ENCODE measurements at regions not wholly inside any gene's neighbourhood (a gene's known extent, or its start where the extent isn't known, plus 50 kb on each side); places are given as distances from the start of the nearest gene placed in this dataset.

DNA sequence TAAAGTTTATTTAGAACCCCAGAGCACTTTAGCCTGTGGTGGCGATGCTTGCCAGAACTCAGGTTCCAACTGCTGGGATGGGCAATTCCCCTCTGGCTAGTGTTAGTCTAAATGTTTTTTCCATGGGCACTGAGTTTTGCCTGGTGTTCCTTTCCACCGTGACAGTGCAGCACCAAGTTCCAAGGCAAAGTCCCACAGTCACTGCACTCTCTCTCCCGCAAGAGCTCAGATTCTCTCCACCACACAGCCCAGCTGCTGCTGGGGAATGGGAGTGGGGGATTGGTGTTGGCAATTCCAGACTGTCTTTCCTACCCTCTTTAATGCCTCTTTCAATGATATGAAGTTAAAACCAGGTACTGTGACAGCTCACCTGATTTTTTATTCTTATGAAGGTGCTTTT, 247.6 kb downstream of the ALDH8A1 start:
- Mint-ChIP-seq H3K27ac (no peak overlapping the region), H3K36me3 (ENCODE audit: low read depth) (peaks cover 2% of the 10 kb centered on the region), H3K27me3 (peaks cover 68% of the 10 kb centered on the region), H3K4me1 (peaks cover 2% of the 10 kb centered on the region), H3K4me3 (no peak overlapping the region)
- ATAC-seq (no peak), DNase-seq (no peak)
- H3K9me3 ChIP-seq (ENCODE audit: control insufficient read depth, low read length, poor library complexity, severe bottlenecking), result no peaks in the 10 kb centered on the region

DNA sequence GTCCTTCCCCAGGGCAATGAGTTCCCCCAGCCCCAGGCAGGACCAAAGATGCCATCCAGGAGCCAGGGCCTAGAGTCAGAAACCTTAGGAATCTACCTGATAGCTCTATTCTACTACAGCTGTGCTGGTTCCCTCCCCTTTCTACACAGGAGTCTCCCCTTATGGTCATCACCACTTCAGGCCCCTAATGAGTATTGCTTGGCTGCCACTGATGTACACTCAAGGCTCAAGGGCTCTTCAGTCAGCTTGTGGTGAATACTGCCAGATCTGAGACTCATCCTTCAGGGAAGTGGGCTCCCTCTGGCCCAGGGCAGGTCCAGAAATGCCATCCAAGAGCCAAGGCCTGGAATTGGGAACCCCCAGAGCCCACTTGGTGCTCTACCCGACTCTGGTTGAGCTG, 248.6 kb downstream of the ALDH8A1 start:
- Mint-ChIP-seq H3K4me1 (no peaks in the 10 kb centered on the region), H3K27ac (no peak overlapping the region), H3K27me3 (peaks cover 63% of the 10 kb centered on the region), H3K36me3 (ENCODE audit: low read depth) (peaks cover 2% of the 10 kb centered on the region), H3K4me3 (no peak overlapping the region)
- DNase-seq (no peak), ATAC-seq (no peak)
- no peaks in the 10 kb centered on the region for H3K9me3 ChIP-seq (ENCODE audit: control insufficient read depth, low read length, poor library complexity, severe bottlenecking)

DNA sequence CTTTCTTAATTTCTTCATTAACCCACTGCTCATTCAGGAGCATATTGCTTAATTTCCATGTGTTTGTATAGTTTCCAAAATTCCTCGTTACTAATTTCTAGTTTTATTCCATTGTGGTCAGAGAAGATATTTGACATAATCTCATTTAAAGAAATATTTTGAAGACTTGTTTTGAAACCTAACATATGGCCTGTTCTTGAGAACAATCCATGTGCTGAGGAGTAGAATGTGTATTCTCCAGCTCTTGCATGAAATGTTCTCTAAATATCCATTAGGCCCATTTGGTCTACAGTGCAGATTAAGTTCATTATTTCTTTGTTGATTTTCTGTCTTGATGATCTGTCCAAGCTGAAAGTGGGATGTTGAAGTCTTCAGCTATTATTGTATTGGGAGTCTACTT, 251.7 kb downstream of the ALDH8A1 start:
- Mint-ChIP-seq H3K4me3 (no peak overlapping the region), H3K36me3 (ENCODE audit: low read depth) (peaks cover 2% of the 10 kb centered on the region), H3K27ac (no peak overlapping the region), H3K27me3 (peaks cover 62% of the 10 kb centered on the region), H3K4me1 (peaks cover 2% of the 10 kb centered on the region)
- DNase-seq, result no peak
- H3K9me3 ChIP-seq (ENCODE audit: control insufficient read depth, low read length, poor library complexity, severe bottlenecking), result no peaks in the 10 kb centered on the region
- no peak for ATAC-seq

GRCh38 chr6:134692008-134692407, 257.9 kb downstream of the ALDH8A1 start:
- H3K9me3 ChIP-seq (ENCODE audit: control insufficient read depth, low read length, poor library complexity, severe bottlenecking), result no peaks in the 10 kb centered on the region
- peaks cover 5% of the 10 kb centered on the region for H3K36me3 Mint-ChIP-seq (ENCODE audit: low read depth)
- no peak overlapping the region for H3K4me3 Mint-ChIP-seq
- no peak for DNase-seq
- H3K4me1 Mint-ChIP-seq, result peaks cover 2% of the 10 kb centered on the region
- peaks cover 48% of the 10 kb centered on the region for H3K27me3 Mint-ChIP-seq
- no peak overlapping the region for H3K27ac Mint-ChIP-seq
- ATAC-seq, result no peak

DNA sequence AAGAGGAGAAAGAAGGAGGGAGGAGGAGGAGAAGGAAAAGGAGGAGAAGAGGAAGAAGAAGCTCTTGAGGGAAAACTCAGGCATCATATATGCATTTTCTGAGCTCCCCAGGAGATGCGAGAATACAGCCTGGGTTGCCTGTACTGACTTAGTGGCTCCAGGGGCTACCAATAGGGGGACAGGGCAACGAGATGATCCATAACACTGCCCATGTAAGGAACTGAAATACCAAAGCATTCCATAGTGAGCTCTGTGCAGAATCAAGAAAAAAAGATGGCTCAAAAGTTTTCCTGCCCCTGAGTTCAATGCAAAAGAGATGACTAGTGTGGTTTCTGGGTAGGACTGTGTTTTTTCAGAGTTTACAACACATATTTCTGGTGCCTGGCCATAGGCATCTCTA, 258.7 kb downstream of the ALDH8A1 start:
- Mint-ChIP-seq H3K27ac (no peak overlapping the region), H3K27me3 (peaks cover 47% of the 10 kb centered on the region), H3K36me3 (ENCODE audit: low read depth) (peaks cover 5% of the 10 kb centered on the region), H3K4me1 (peaks cover 2% of the 10 kb centered on the region), H3K4me3 (no peak overlapping the region)
- ATAC-seq, result no peak
- DNase-seq, result no peak
- H3K9me3 ChIP-seq (ENCODE audit: control insufficient read depth, low read length, poor library complexity, severe bottlenecking), result no peaks in the 10 kb centered on the region

DNA sequence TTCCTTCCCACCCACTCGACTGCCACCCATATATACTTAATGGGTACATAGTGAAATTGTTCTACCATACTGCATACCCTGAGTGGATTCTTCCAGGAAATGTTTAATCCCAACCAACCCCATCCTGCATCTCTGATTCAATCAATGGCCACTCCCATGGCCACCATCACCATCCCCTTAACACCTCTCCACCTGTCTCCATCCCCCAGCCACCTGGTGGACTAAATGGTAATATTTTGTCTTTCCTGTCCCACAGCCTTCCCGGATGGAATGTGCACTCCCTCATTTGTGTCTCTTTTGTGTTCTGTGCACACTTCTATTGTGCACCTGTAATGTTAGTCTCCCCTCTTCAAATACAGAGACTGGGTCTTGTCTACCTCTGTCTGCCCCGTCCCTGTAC, 259.9 kb downstream of the ALDH8A1 start:
- Mint-ChIP-seq H3K36me3 (ENCODE audit: low read depth) (peaks cover 5% of the 10 kb centered on the region), H3K4me1 (peaks cover 2% of the 10 kb centered on the region), H3K4me3 (no peak overlapping the region), H3K27me3 (peaks cover 43% of the 10 kb centered on the region), H3K27ac (no peak overlapping the region)
- H3K9me3 ChIP-seq (ENCODE audit: control insufficient read depth, low read length, poor library complexity, severe bottlenecking), result no peaks in the 10 kb centered on the region
- no peak for DNase-seq
- no peak for ATAC-seq

- H3K4me3 Mint-ChIP-seq, result no peak overlapping the region
- DNase-seq (no peak), ATAC-seq (no peak)
- H3K9me3 ChIP-seq (ENCODE audit: control insufficient read depth, low read length, poor library complexity, severe bottlenecking), result no peaks in the 10 kb centered on the region
- peaks cover 2% of the 10 kb centered on the region for H3K4me1 Mint-ChIP-seq
- H3K36me3 Mint-ChIP-seq (ENCODE audit: low read depth), result peaks cover 6% of the 10 kb centered on the region
- peaks cover 39% of the 10 kb centered on the region for H3K27me3 Mint-ChIP-seq
- H3K27ac Mint-ChIP-seq, result no peak overlapping the region
Measured at GRCh38 chr6:134689641-134690040, 260.3 kb downstream of the ALDH8A1 start.

- peaks cover 6% of the 10 kb centered on the region for H3K36me3 Mint-ChIP-seq (ENCODE audit: low read depth)
- H3K9me3 ChIP-seq (ENCODE audit: control insufficient read depth, low read length, poor library complexity, severe bottlenecking), result no peaks in the 10 kb centered on the region
- peaks cover 34% of the 10 kb centered on the region for H3K27me3 Mint-ChIP-seq
- H3K4me3 Mint-ChIP-seq, result no peak overlapping the region
- no peak for ATAC-seq
- no peak for DNase-seq
- H3K4me1 Mint-ChIP-seq, result peaks cover 2% of the 10 kb centered on the region
- no peak overlapping the region for H3K27ac Mint-ChIP-seq
Measured at GRCh38 chr6:134689177-134689576, 260.7 kb downstream of the ALDH8A1 start.

- no peak overlapping the region for H3K27ac Mint-ChIP-seq
- peaks cover 6% of the 10 kb centered on the region for H3K36me3 Mint-ChIP-seq (ENCODE audit: low read depth)
- peaks cover 25% of the 10 kb centered on the region for H3K27me3 Mint-ChIP-seq
- H3K9me3 ChIP-seq (ENCODE audit: control insufficient read depth, low read length, poor library complexity, severe bottlenecking), result no peaks in the 10 kb centered on the region
- ATAC-seq (no peak), DNase-seq (no peak)
- H3K4me3 Mint-ChIP-seq, result no peak overlapping the region
- no peaks in the 10 kb centered on the region for H3K4me1 Mint-ChIP-seq
Measured at GRCh38 chr6:134686071-134686470, 263.8 kb downstream of the ALDH8A1 start.

DNA sequence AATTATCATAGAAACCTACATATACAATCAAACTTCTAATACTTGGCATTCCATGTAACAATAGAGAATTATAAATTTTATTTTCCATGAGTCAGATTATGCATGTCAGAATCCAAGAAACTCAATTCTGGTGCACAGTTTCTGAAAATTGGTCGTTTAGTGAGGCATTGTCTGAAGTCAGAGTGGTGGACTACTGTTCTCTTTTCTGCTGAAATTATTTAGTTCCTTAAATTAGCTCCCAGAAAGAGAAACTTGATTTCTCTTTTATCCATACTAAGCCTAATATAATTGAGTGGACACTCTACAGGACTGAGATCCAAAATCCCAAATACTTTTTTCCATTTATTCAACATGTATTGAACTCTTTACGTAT, 265.5 kb downstream of the ALDH8A1 start:
- ATAC-seq, result no peak
- no peak overlapping the region for H3K27ac Mint-ChIP-seq
- no peak overlapping the region for H3K4me3 Mint-ChIP-seq
- H3K27me3 Mint-ChIP-seq, result peaks cover 12% of the 10 kb centered on the region
- no peaks in the 10 kb centered on the region for H3K9me3 ChIP-seq (ENCODE audit: control insufficient read depth, low read length, poor library complexity, severe bottlenecking)
- H3K4me1 Mint-ChIP-seq, result no peaks in the 10 kb centered on the region
- peaks cover 2% of the 10 kb centered on the region for H3K36me3 Mint-ChIP-seq (ENCODE audit: low read depth)
- no peak for DNase-seq

- DNase-seq (no peak), ATAC-seq (no peak)
- Mint-ChIP-seq H3K27ac (no peak overlapping the region), H3K27me3 (peaks cover 6% of the 10 kb centered on the region), H3K4me1 (no peaks in the 10 kb centered on the region), H3K4me3 (no peak overlapping the region), H3K36me3 (ENCODE audit: low read depth) (peaks cover 2% of the 10 kb centered on the region)
- no peaks in the 10 kb centered on the region for H3K9me3 ChIP-seq (ENCODE audit: control insufficient read depth, low read length, poor library complexity, severe bottlenecking)
Measured at GRCh38 chr6:134683783-134684422, 266.0 kb downstream of the ALDH8A1 start.

- no peaks in the 10 kb centered on the region for H3K4me1 Mint-ChIP-seq
- no peak overlapping the region for H3K27ac Mint-ChIP-seq
- DNase-seq (no peak), ATAC-seq (no peak)
- H3K36me3 Mint-ChIP-seq (ENCODE audit: low read depth), result peaks cover 2% of the 10 kb centered on the region
- H3K9me3 ChIP-seq (ENCODE audit: control insufficient read depth, low read length, poor library complexity, severe bottlenecking), result no peaks in the 10 kb centered on the region
- no peak overlapping the region for H3K4me3 Mint-ChIP-seq
- H3K27me3 Mint-ChIP-seq, result peaks cover 8% of the 10 kb centered on the region
Measured at GRCh38 chr6:134680433-134680832, 269.5 kb downstream of the ALDH8A1 start.

GRCh38 chr6:134680021-134680420, 269.9 kb downstream of the ALDH8A1 start:
- no peaks in the 10 kb centered on the region for H3K9me3 ChIP-seq (ENCODE audit: control insufficient read depth, low read length, poor library complexity, severe bottlenecking)
- H3K4me3 Mint-ChIP-seq, result no peak overlapping the region
- H3K36me3 Mint-ChIP-seq (ENCODE audit: low read depth), result peaks cover 2% of the 10 kb centered on the region
- no peak for DNase-seq
- H3K4me1 Mint-ChIP-seq, result no peaks in the 10 kb centered on the region
- no peak for ATAC-seq
- H3K27ac Mint-ChIP-seq, result no peak overlapping the region
- peaks cover 8% of the 10 kb centered on the region for H3K27me3 Mint-ChIP-seq

GRCh38 chr6:134678436-134678889, 271.4 kb downstream of the ALDH8A1 start:
- no peaks in the 10 kb centered on the region for H3K9me3 ChIP-seq (ENCODE audit: control insufficient read depth, low read length, poor library complexity, severe bottlenecking)
- no peak overlapping the region for H3K4me3 Mint-ChIP-seq
- peaks cover 18% of the 10 kb centered on the region for H3K27me3 Mint-ChIP-seq
- H3K27ac Mint-ChIP-seq, result no peak overlapping the region
- DNase-seq (no peak), ATAC-seq (no peak)
- H3K4me1 Mint-ChIP-seq, result no peaks in the 10 kb centered on the region
- H3K36me3 Mint-ChIP-seq (ENCODE audit: low read depth), result no peaks in the 10 kb centered on the region

Data from T-helper 17 cell (primary cell).